ENCODE measurements at regions not wholly inside any gene's neighbourhood (a gene's known extent, or its start where the extent isn't known, plus 50 kb on each side); places are given as distances from the start of the nearest gene placed in this dataset.

DNA sequence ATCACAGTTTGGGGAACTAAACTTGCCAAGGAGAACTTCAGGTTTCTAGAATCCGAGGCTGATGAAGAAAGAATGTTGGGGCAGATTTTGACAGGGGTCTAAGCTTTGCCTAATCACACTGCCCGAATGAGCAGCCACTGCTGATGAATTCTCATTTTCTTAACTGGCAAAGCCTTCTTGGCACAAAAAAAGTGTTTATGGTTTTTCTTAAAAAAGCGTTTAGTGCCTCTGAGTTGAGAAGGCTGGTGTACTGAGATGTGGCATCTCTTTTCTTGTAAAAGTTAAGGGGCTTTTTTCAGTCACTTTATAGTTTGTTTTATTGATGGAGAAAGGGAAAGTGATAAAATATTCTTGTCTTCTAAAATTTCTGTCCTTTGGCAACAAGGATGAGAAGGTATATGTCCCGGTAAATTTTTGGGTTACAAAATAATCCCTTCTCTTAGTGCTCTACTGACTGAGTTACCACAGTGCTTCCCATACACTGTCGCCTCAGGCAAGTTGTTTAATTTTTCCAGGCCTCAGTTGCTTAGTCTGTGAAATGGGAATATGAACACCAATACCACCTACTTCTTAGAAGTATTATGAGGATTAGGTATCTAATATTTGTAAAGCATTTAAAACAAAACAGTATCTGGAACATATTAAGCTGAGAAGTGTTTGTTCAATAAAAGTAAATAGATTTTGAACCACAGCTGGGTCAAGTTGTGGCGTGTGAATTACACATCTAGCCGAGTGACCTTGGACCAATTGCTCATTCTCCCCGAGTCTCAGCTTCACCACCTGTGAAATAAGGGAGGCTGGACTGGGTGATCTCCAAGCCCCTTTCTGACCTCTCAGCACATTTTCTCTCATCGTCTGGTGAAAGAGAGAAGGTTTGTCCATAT is 320.8 kb downstream of the HAPSTR1 start:
- Histone ChIP-seq H3K79me2 (ENCODE audit: insufficient read depth, low read length) (no peaks in the 10 kb centered on the region), H3K4me2 (ENCODE audit: low read length) (no peak overlapping the region)

GRCh38 chr16:9412915-9413264 is 321.4 kb downstream of the HAPSTR1 start:
- H3K4me1 ChIP-seq (ENCODE audit: insufficient read depth, low read length) = no peaks in the 10 kb centered on the region
- no peaks in the 10 kb centered on the region for H3K9me3 ChIP-seq (ENCODE audit: insufficient read depth, low read depth, low read length)
- no peaks in the 10 kb centered on the region for H3K27me3 ChIP-seq (ENCODE audit: insufficient read depth, low read length)
- FAIRE-seq = no peak
- H3K4me2 ChIP-seq (ENCODE audit: low read length) = no peak overlapping the region
- no peak for DNase-seq (ENCODE audit: low read depth)
- no peaks in the 10 kb centered on the region for H3K4me1 Mint-ChIP-seq (ENCODE audit: low read depth, unreplicated experiment)
- no peak overlapping the region for H3K9ac ChIP-seq (ENCODE audit: low read length)
- no peak overlapping the region for H3K4me3 ChIP-seq (ENCODE audit: insufficient read depth, low read depth, low read length)
- no peaks in the 10 kb centered on the region for H3K36me3 Mint-ChIP-seq (ENCODE audit: low read depth, unreplicated experiment)
- H3K27me3 Mint-ChIP-seq (ENCODE audit: low read depth, unreplicated experiment) = peaks cover 35% of the 10 kb centered on the region
- no peak overlapping the region for H3K27ac Mint-ChIP-seq (ENCODE audit: unreplicated experiment)
- H3K79me2 ChIP-seq (ENCODE audit: insufficient read depth, low read length) = no peaks in the 10 kb centered on the region
- no peak overlapping the region for H3K27ac ChIP-seq (ENCODE audit: low read depth, low read length)
- TF ChIP-seq, protein P1, sequence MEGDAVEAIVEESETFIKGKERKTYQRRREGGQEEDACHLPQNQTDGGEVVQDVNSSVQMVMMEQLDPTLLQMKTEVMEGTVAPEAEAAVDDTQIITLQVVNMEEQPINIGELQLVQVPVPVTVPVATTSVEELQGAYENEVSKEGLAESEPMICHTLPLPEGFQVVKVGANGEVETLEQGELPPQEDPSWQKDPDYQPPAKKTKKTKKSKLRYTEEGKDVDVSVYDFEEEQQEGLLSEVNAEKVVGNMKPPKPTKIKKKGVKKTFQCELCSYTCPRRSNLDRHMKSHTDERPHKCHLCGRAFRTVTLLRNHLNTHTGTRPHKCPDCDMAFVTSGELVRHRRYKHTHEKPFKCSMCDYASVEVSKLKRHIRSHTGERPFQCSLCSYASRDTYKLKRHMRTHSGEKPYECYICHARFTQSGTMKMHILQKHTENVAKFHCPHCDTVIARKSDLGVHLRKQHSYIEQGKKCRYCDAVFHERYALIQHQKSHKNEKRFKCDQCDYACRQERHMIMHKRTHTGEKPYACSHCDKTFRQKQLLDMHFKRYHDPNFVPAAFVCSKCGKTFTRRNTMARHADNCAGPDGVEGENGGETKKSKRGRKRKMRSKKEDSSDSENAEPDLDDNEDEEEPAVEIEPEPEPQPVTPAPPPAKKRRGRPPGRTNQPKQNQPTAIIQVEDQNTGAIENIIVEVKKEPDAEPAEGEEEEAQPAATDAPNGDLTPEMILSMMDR (IDR thresholded peaks at IDR 0.05; ENCODE audit: insufficient read depth, low read depth, low read length) = no peak
- no peak for TF ChIP-seq EZH2 (IDR thresholded peaks at IDR 0.05; ENCODE audit: insufficient read depth, low read length)
- H3K9me3 Mint-ChIP-seq (ENCODE audit: unreplicated experiment) = peaks cover 11% of the 10 kb centered on the region
- H4K20me1 ChIP-seq (ENCODE audit: insufficient read depth, low read length) = no peaks in the 10 kb centered on the region
- H3K36me3 ChIP-seq (ENCODE audit: insufficient read depth, low read length) = no peaks in the 10 kb centered on the region
- no peak overlapping the region for H3K4me3 Mint-ChIP-seq (ENCODE audit: unreplicated experiment)
- no peak overlapping the region for H2AFZ ChIP-seq (ENCODE audit: low read depth, low read length)

More for the DNA sequence above, 320.8 kb downstream of the HAPSTR1 start:
- Mint-ChIP-seq H3K27ac (ENCODE audit: unreplicated experiment) (no peak overlapping the region), H3K36me3 (ENCODE audit: low read depth, unreplicated experiment) (no peaks in the 10 kb centered on the region), H3K9me3 (ENCODE audit: unreplicated experiment) (peaks cover 7% of the 10 kb centered on the region), H3K4me3 (ENCODE audit: unreplicated experiment) (no peak overlapping the region), H3K27me3 (ENCODE audit: low read depth, unreplicated experiment) (peaks cover 32% of the 10 kb centered on the region), H3K4me1 (ENCODE audit: low read depth, unreplicated experiment) (no peaks in the 10 kb centered on the region)
- Histone ChIP-seq H4K20me1 (ENCODE audit: insufficient read depth, low read length) (no peaks in the 10 kb centered on the region), H2AFZ (ENCODE audit: low read depth, low read length) (no peak overlapping the region), H3K36me3 (ENCODE audit: insufficient read depth, low read length) (no peaks in the 10 kb centered on the region), H3K27me3 (ENCODE audit: insufficient read depth, low read length) (no peaks in the 10 kb centered on the region), H3K9me3 (ENCODE audit: insufficient read depth, low read depth, low read length) (no peaks in the 10 kb centered on the region), H3K27ac (ENCODE audit: low read depth, low read length) (no peak overlapping the region), H3K4me3 (ENCODE audit: insufficient read depth, low read depth, low read length) (no peak overlapping the region), H3K4me1 (ENCODE audit: insufficient read depth, low read length) (no peaks in the 10 kb centered on the region), H3K9ac (ENCODE audit: low read length) (no peak overlapping the region)
- DNase-seq (ENCODE audit: low read depth) (no peak), FAIRE-seq (no peak)
- TF ChIP-seq EZH2 (IDR thresholded peaks at IDR 0.05; ENCODE audit: insufficient read depth, low read length) = no peak
- TF ChIP-seq, protein P1 (IDR thresholded peaks at IDR 0.05; ENCODE audit: insufficient read depth, low read depth, low read length) = no peak

- H3K4me1 Mint-ChIP-seq (ENCODE audit: low read depth, unreplicated experiment) = no peaks in the 10 kb centered on the region
- H3K27me3 ChIP-seq (ENCODE audit: insufficient read depth, low read length) = no peaks in the 10 kb centered on the region
- peaks cover 35% of the 10 kb centered on the region for H3K27me3 Mint-ChIP-seq (ENCODE audit: low read depth, unreplicated experiment)
Observed at GRCh38 chr16:9415545-9415944, 324.1 kb downstream of the HAPSTR1 start.

More at GRCh38 chr16:9415545-9415944, 324.1 kb downstream of the HAPSTR1 start:
- TF ChIP-seq, protein P1 (IDR thresholded peaks at IDR 0.05; ENCODE audit: insufficient read depth, low read depth, low read length) = no peak
- TF ChIP-seq EZH2 (IDR thresholded peaks at IDR 0.05; ENCODE audit: insufficient read depth, low read length) = no peak
- H3K79me2 ChIP-seq (ENCODE audit: insufficient read depth, low read length) = no peaks in the 10 kb centered on the region
- FAIRE-seq (no peak), DNase-seq (ENCODE audit: low read depth) (no peak)
- no peak overlapping the region for H3K27ac ChIP-seq (ENCODE audit: low read depth, low read length)
- Mint-ChIP-seq H3K27ac (ENCODE audit: unreplicated experiment) (no peak overlapping the region), H3K4me3 (ENCODE audit: unreplicated experiment) (no peak overlapping the region), H3K9me3 (ENCODE audit: unreplicated experiment) (peaks cover 17% of the 10 kb centered on the region), H3K36me3 (ENCODE audit: low read depth, unreplicated experiment) (peaks cover 3% of the 10 kb centered on the region)
- no peaks in the 10 kb centered on the region for H3K36me3 ChIP-seq (ENCODE audit: insufficient read depth, low read length)
- no peak overlapping the region for H3K4me2 ChIP-seq (ENCODE audit: low read length)
- H3K4me3 ChIP-seq (ENCODE audit: insufficient read depth, low read depth, low read length) = no peak overlapping the region
- H3K9me3 ChIP-seq (ENCODE audit: insufficient read depth, low read depth, low read length) = no peaks in the 10 kb centered on the region
- no peak overlapping the region for H3K9ac ChIP-seq (ENCODE audit: low read length)
- H4K20me1 ChIP-seq (ENCODE audit: insufficient read depth, low read length) = no peaks in the 10 kb centered on the region
- no peak overlapping the region for H2AFZ ChIP-seq (ENCODE audit: low read depth, low read length)
- H3K4me1 ChIP-seq (ENCODE audit: insufficient read depth, low read length) = no peaks in the 10 kb centered on the region
